ENCODE measurements at regions not wholly inside any gene's neighbourhood (a gene's known extent, or its start where the extent isn't known, plus 50 kb on each side); places are given as distances from the start of the nearest gene placed in this dataset.

DNA sequence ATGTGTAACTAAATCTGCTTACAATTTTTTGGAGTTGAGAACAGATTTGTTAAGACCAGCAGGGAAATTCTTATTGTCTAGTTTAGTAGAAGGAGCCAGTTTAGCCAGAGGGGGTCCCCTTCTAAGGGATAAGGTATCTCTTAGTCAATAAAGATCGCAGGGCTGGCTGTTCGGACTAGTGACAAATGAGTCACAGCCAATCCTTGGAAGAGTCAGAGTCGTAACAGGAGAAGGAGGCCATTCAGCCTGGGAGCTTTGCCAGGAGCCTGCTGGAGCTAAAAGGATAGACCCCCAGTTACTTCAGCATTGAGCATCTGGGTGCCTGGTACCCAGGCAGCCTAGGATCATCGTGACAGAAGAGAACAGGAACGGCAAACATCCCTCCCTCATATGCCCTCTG, 191.6 kb upstream of the ARHGAP20 start:
- in situ Hi-C loops (cut with MboI; ENCODE audit: low sequenced_read_pairs, unreplicated experiment) = no loop called here
- DNase-seq (ENCODE audit: low spot score) = no peak
- TF ChIP-seq, protein P1, sequence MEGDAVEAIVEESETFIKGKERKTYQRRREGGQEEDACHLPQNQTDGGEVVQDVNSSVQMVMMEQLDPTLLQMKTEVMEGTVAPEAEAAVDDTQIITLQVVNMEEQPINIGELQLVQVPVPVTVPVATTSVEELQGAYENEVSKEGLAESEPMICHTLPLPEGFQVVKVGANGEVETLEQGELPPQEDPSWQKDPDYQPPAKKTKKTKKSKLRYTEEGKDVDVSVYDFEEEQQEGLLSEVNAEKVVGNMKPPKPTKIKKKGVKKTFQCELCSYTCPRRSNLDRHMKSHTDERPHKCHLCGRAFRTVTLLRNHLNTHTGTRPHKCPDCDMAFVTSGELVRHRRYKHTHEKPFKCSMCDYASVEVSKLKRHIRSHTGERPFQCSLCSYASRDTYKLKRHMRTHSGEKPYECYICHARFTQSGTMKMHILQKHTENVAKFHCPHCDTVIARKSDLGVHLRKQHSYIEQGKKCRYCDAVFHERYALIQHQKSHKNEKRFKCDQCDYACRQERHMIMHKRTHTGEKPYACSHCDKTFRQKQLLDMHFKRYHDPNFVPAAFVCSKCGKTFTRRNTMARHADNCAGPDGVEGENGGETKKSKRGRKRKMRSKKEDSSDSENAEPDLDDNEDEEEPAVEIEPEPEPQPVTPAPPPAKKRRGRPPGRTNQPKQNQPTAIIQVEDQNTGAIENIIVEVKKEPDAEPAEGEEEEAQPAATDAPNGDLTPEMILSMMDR (IDR thresholded peaks at IDR 0.05; ENCODE audit: borderline replicate concordance, control extremely low read depth, extremely low read depth, insufficient read depth, missing control alignments) = no peak

DNA sequence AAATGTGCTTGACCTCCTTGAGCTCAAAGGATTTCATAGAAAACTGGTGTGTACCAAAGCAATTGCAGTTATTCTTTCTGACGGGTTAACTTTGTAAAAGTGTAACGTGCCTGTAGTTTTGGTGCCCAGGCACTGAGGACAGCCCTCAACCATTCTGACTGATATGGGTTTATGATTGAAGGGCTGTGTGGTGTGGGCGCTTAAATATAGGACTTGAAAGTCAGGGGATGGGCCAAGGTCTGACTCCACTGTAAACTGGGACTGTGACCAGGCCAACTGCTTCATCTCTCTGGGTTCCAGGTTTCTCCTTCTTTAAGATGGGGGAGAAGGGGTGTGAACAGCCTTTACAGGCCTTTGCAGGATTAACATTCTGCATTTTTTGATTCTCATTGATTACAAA, 191.1 kb upstream of the ARHGAP20 start:
- TF ChIP-seq, protein P1 (IDR thresholded peaks at IDR 0.05; ENCODE audit: borderline replicate concordance, control extremely low read depth, extremely low read depth, insufficient read depth, missing control alignments) = no peak
- in situ Hi-C loops (cut with MboI; ENCODE audit: low sequenced_read_pairs, unreplicated experiment) = no loop called here
- DNase-seq (ENCODE audit: low spot score) = no peak

DNA sequence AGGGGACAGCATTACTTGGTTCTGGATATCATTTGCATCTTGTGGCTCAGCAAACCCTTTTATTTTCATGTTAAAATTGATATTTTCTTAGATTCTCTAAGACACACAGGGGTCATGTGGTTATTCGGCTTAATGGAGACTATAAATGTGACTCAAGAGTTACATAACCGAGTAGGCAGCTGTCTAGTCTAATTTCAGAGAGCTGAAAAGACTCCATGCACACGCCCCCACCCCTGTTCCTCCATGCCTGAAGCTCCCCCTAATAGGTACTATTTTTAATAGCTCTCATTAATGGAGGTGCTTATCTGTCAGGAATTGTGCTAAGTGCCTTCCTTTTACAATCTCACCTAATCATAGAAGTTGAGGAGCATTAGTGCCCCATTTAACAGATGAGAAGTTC, 189.2 kb upstream of the ARHGAP20 start:
- DNase-seq (ENCODE audit: low spot score) = no peak
- in situ Hi-C loops (cut with MboI; ENCODE audit: low sequenced_read_pairs, unreplicated experiment) = no loop called here
- TF ChIP-seq, protein P1 (IDR thresholded peaks at IDR 0.05; ENCODE audit: borderline replicate concordance, control extremely low read depth, extremely low read depth, insufficient read depth, missing control alignments) = no peak

DNA sequence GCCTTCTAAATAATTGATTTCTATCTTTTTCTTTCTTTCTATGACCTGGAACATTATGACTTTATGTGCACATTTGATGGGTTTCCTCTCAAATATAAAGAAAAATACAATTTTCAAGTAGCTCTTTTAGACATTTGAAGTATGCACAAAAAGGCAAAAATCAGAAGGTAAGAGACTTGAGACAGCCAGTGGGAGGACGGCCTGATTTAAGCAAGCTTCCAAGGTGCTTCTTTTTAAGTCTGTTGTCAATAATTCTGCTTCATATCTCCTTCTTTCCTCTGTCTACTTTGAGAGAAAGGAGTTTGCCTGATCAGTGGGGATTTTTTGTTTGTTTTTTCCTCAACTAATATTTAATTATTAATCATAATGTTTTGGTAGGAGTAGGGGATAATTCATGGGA, 188.2 kb upstream of the ARHGAP20 start:
- DNase-seq (ENCODE audit: low spot score) = no peak
- in situ Hi-C loops (cut with MboI; ENCODE audit: low sequenced_read_pairs, unreplicated experiment) = no loop called here
- TF ChIP-seq, protein P1 (IDR thresholded peaks at IDR 0.05; ENCODE audit: borderline replicate concordance, control extremely low read depth, extremely low read depth, insufficient read depth, missing control alignments) = no peak

DNA sequence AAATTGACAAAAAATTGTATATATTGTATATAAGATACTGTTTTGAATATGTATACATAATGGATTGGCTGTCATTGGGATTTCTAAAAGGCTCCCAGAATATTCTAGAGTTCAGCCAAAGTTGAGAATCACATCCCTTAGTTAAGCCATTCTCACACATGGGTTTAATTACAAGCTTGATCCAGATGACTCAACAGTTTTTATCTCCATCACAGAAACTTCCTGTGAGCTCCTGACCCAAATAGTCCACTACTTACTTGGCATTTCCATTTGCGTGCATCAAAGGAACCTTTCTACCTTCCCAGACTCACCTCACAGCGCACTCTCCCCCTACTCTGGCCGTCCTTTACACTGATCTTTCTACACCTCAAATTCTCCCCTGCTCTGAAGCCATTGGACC, 184.8 kb upstream of the ARHGAP20 start:
- in situ Hi-C loops (cut with MboI; ENCODE audit: low sequenced_read_pairs, unreplicated experiment) = no loop called here
- TF ChIP-seq, protein P1 (IDR thresholded peaks at IDR 0.05; ENCODE audit: borderline replicate concordance, control extremely low read depth, extremely low read depth, insufficient read depth, missing control alignments) = no peak

DNA sequence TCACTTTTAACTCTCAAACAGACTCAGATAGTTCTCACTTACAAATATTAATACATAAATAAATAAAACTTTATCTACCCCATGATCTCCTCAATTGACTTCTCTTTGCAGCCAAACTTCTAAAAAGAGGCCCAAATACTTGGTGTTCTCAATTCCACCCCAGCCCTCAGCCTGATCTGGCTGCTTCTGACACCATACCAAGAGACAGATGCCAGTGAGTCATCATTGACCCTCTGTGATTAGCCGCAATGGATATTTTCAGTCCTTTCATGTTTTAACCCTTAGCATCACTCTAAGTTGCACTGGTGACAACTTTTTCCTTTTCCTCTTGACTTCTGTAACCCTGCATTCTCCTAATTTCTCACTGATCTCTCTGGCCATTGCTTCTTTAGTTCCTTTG, 184.1 kb upstream of the ARHGAP20 start:
- TF ChIP-seq, protein P1 (IDR thresholded peaks at IDR 0.05; ENCODE audit: borderline replicate concordance, control extremely low read depth, extremely low read depth, insufficient read depth, missing control alignments) = no peak
- in situ Hi-C loops (cut with MboI; ENCODE audit: low sequenced_read_pairs, unreplicated experiment) = no loop called here
- DNase-seq (ENCODE audit: low spot score) = no peak

More for the DNA sequence above, 184.8 kb upstream of the ARHGAP20 start:
- DNase-seq (ENCODE audit: low spot score) = no peak

DNA sequence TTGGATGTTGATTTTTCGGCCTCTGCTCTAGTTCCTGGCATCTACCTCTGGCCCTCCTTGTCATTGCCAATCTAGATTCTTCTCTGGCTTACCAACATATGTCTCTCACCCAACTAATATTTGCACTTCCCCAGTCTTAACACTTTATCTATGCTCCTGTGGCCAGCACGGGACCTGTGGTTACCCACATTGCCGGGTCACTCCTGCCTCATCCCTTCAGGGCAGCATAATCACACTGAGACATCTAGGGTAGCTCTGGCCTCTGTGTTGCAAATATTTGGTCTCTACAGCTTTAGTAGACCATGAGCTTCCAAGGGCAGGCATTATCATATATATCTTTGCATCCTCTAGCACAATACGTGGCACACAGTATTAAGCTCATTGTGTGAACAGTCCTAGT, 182.0 kb upstream of the ARHGAP20 start:
- DNase-seq (ENCODE audit: low spot score) = no peak
- TF ChIP-seq, protein P1 (IDR thresholded peaks at IDR 0.05; ENCODE audit: borderline replicate concordance, control extremely low read depth, extremely low read depth, insufficient read depth, missing control alignments) = no peak
- in situ Hi-C loops (cut with MboI; ENCODE audit: low sequenced_read_pairs, unreplicated experiment) = no loop called here
